ENCODE measurements at regions not wholly inside any gene's neighbourhood (a gene's known extent, or its start where the extent isn't known, plus 50 kb on each side); places are given as distances from the start of the nearest gene placed in this dataset.

DNA sequence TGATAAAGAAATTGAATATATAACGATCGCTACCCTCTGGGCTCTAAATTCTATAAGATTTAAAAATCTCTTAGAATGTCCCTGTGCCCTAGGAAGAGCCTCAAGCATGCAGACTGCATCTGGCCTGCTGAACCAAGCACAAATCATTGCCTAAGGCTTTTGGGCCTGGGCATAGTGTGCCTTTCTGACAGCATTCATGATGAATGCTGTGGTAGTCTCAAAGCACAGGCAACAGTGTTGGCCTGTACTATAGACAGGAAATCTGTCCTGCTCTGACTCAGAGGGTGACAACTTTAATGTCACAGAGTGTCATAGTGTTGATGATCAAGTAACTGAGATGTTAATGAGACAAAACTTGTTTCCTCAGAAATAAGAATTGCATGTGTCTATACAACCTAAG, 717.3 kb downstream of the STIM2 start:
- TF ChIP-seq, protein P1, sequence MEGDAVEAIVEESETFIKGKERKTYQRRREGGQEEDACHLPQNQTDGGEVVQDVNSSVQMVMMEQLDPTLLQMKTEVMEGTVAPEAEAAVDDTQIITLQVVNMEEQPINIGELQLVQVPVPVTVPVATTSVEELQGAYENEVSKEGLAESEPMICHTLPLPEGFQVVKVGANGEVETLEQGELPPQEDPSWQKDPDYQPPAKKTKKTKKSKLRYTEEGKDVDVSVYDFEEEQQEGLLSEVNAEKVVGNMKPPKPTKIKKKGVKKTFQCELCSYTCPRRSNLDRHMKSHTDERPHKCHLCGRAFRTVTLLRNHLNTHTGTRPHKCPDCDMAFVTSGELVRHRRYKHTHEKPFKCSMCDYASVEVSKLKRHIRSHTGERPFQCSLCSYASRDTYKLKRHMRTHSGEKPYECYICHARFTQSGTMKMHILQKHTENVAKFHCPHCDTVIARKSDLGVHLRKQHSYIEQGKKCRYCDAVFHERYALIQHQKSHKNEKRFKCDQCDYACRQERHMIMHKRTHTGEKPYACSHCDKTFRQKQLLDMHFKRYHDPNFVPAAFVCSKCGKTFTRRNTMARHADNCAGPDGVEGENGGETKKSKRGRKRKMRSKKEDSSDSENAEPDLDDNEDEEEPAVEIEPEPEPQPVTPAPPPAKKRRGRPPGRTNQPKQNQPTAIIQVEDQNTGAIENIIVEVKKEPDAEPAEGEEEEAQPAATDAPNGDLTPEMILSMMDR (conservative IDR thresholded peaks at IDR 0.05), result no peak
- TF ChIP-seq EZH2 (IDR thresholded peaks at IDR 0.05; ENCODE audit: low read depth), result no peak
